GM06990 (cell line): ENCODE measurements at regions not wholly inside any gene's neighbourhood (a gene's known extent, or its start where the extent isn't known, plus 50 kb on each side); places are given as distances from the start of the nearest gene placed in this dataset.

Experiments
- DNase-seq: peaks from one replicate; pipeline ENCODE4 v3.0.0-alpha.2; 2011; ENCODE audit not compliant: insufficient read length; ENCODE audit errors: extremely low read depth
- H3K27me3 ChIP-seq: replicated peaks from 2 replicates; pipeline ENCODE4 v1.6.0; 2011; ENCODE audit warnings: low read length; ENCODE audit not compliant: control insufficient read depth, insufficient read depth
- H3K36me3 ChIP-seq: 2 replicates; pipeline ENCODE4 v1.5.1; 2011; ENCODE audit warnings: low read length; ENCODE audit not compliant: control insufficient read depth, insufficient read depth
- H3K4me3 ChIP-seq: replicated peaks from 2 replicates; pipeline ENCODE4 v1.5.1; 2011; ENCODE audit warnings: low read depth, mild to moderate bottlenecking, control low read depth, low read length
- CTCF ChIP-seq: IDR thresholded peaks from 2 replicates; pipeline ENCODE4 v1.5.1; 2011; ENCODE audit warnings: low read length, control low read depth, mild to moderate bottlenecking, inconsistent platforms; ENCODE audit not compliant: insufficient read depth, poor library complexity, severe bottlenecking

GRCh38 chr5:67363180-67363709 is 166.6 kb upstream of the CD180 start:
- H3K36me3 ChIP-seq: no peaks in the 10 kb centered on the region
- DNase-seq: no peak
- H3K27me3 ChIP-seq: no peaks in the 10 kb centered on the region
- no peak for TF ChIP-seq CTCF
- H3K4me3 ChIP-seq: no peak overlapping the region

GRCh38 chr5:67361932-67362729 is 165.5 kb upstream of the CD180 start:
- no peaks in the 10 kb centered on the region for H3K36me3 ChIP-seq
- no peak for TF ChIP-seq CTCF
- H3K27me3 ChIP-seq: no peaks in the 10 kb centered on the region
- no peak overlapping the region for H3K4me3 ChIP-seq
- no peak for DNase-seq

GRCh38 chr5:67360047-67360446 is 163.4 kb upstream of the CD180 start:
- no peak for TF ChIP-seq CTCF
- Histone ChIP-seq H3K27me3 (no peaks in the 10 kb centered on the region), H3K36me3 (no peaks in the 10 kb centered on the region), H3K4me3 (no peak overlapping the region)
- no peak for DNase-seq

GRCh38 chr5:67358186-67358585 is 161.6 kb upstream of the CD180 start:
- Histone ChIP-seq H3K36me3 (no peaks in the 10 kb centered on the region), H3K4me3 (no peak overlapping the region), H3K27me3 (no peaks in the 10 kb centered on the region)
- no peak for DNase-seq
- TF ChIP-seq CTCF: no peak

GRCh38 chr5:67355120-67355713 is 158.6 kb upstream of the CD180 start:
- H3K27me3 ChIP-seq: no peaks in the 10 kb centered on the region; the same call in 1 of the 2 replicates
- no peak for TF ChIP-seq CTCF
- no peak for DNase-seq
- no peak overlapping the region for H3K4me3 ChIP-seq
- H3K36me3 ChIP-seq: no peaks in the 10 kb centered on the region
